A549 (cell line): ENCODE measurements at regions not wholly inside any gene's neighbourhood (a gene's known extent, or its start where the extent isn't known, plus 50 kb on each side); places are given as distances from the start of the nearest gene placed in this dataset.
"Not testable (repeated sequence)": the region's sequence is repeated elsewhere in the genome, so short reads cannot be mapped to it uniquely, and the experiment has no call there.

Experiments used
- CEBPB ChIP-seq, 2 experiments: fragments of >200 bp in 1 of 2; sonication (Bioruptor Twin) in 1 of 2; formaldehyde crosslinking in 1 of 2; IDR thresholded peaks; 2 replicates each; pipeline ENCODE4 v1.6.1; 2012 to 2016
- ESRRA ChIP-seq: fragments of 150-350 bp; IDR thresholded peaks from 2 replicates; pipeline ENCODE4 v1.6.1; 2014; ENCODE audit warnings: mild to moderate bottlenecking, low read length, borderline replicate concordance
- HOXA7 ChIP-seq: fragments of 250-450 bp; sonication (Bioruptor Pico); IDR thresholded peaks from 2 replicates; pipeline ENCODE4 v1.5.0; 2020; ENCODE audit warnings: mild to moderate bottlenecking, moderate library complexity
- JUN ChIP-seq, 2 experiments: fragments of >200 bp; sonication (Bioruptor Twin); formaldehyde crosslinking; IDR thresholded peaks; 2 replicates in 1 of 2; 3 replicates in 1 of 2; pipeline ENCODE4 v1.6.1; 2016 to 2017
- PHF8 ChIP-seq: fragments of 200-600 bp; sonication (generic); IDR thresholded peaks from 2 replicates; pipeline ENCODE4 v1.6.1; 2016; ENCODE audit warnings: low read depth, mild to moderate bottlenecking, antibody characterized with exemption, moderate library complexity, borderline replicate concordance
- POLR2A ChIP-seq: IDR thresholded peaks from 2 replicates; pipeline ENCODE4 v1.6.1; 2012; ENCODE audit warnings: mild to moderate bottlenecking, low read length
- POLR2AphosphoS2 ChIP-seq: conservative IDR thresholded peaks from 2 replicates; pipeline ENCODE4 v1.6.1; 2012; ENCODE audit warnings: low read length, improper control_type of control experiment, inconsistent platforms
- TF ChIP-seq, protein P1 (sequence below): fragments of 450-650 bp; IDR thresholded peaks from 2 replicates; pipeline ENCODE4 v1.6.1; 2014; ENCODE audit warnings: antibody characterized with exemption
- TF ChIP-seq, protein P2 (sequence below): fragments of >200 bp; sonication (Bioruptor Twin); formaldehyde crosslinking; IDR thresholded peaks from 3 replicates; pipeline ENCODE4 v1.5.1; 2016
- TF ChIP-seq, protein P3 (sequence below): fragments of 200-600 bp; sonication (generic); IDR thresholded peaks from 2 replicates; pipeline ENCODE4 v1.6.1; 2016; ENCODE audit warnings: antibody characterized with exemption, mild to moderate bottlenecking, moderate library complexity
- TF ChIP-seq, protein P4 (sequence below): IDR thresholded peaks from 2 replicates; pipeline ENCODE4 v1.6.1; 2012
- TF ChIP-seq, protein P5 (sequence below): fragments of >200 bp; sonication (Bioruptor Twin); formaldehyde crosslinking; IDR thresholded peaks from 3 replicates; pipeline ENCODE4 v1.6.1; 2016

DNA sequence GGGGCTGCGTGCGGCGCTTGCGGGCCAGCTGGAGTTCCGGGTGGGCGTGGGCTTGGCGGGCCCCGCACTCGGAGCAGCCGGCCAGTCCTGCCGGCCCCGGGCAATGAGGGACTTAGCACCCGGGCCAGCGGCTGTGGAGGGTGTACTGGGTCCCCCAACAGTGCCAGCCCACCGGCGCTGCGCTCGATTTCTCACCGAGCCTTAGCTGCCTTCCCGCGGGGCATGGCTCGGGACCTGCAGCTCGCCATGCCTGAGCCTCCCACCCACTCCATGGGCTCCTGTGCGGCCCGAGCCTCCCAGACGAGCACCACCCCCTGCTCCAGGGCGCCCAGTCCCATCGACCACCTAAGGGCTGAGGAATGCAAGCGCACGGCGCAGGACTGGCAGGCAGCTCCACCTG is 83.8 kb downstream of the VIP start:
- TF ChIP-seq POLR2A; PHF8; ESRRA; JUN (IDR thresholded peaks at IDR 0.05); POLR2AphosphoS2; CEBPB (IDR thresholded peaks at IDR 0.05); HOXA7 (CRISPR knock-in tag): not testable (repeated sequence)
- TF ChIP-seq, protein P1, sequence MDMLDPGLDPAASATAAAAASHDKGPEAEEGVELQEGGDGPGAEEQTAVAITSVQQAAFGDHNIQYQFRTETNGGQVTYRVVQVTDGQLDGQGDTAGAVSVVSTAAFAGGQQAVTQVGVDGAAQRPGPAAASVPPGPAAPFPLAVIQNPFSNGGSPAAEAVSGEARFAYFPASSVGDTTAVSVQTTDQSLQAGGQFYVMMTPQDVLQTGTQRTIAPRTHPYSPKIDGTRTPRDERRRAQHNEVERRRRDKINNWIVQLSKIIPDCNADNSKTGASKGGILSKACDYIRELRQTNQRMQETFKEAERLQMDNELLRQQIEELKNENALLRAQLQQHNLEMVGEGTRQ = not testable (repeated sequence)
- TF ChIP-seq, protein P2, sequence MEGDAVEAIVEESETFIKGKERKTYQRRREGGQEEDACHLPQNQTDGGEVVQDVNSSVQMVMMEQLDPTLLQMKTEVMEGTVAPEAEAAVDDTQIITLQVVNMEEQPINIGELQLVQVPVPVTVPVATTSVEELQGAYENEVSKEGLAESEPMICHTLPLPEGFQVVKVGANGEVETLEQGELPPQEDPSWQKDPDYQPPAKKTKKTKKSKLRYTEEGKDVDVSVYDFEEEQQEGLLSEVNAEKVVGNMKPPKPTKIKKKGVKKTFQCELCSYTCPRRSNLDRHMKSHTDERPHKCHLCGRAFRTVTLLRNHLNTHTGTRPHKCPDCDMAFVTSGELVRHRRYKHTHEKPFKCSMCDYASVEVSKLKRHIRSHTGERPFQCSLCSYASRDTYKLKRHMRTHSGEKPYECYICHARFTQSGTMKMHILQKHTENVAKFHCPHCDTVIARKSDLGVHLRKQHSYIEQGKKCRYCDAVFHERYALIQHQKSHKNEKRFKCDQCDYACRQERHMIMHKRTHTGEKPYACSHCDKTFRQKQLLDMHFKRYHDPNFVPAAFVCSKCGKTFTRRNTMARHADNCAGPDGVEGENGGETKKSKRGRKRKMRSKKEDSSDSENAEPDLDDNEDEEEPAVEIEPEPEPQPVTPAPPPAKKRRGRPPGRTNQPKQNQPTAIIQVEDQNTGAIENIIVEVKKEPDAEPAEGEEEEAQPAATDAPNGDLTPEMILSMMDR = not testable (repeated sequence)
- TF ChIP-seq, protein P3, sequence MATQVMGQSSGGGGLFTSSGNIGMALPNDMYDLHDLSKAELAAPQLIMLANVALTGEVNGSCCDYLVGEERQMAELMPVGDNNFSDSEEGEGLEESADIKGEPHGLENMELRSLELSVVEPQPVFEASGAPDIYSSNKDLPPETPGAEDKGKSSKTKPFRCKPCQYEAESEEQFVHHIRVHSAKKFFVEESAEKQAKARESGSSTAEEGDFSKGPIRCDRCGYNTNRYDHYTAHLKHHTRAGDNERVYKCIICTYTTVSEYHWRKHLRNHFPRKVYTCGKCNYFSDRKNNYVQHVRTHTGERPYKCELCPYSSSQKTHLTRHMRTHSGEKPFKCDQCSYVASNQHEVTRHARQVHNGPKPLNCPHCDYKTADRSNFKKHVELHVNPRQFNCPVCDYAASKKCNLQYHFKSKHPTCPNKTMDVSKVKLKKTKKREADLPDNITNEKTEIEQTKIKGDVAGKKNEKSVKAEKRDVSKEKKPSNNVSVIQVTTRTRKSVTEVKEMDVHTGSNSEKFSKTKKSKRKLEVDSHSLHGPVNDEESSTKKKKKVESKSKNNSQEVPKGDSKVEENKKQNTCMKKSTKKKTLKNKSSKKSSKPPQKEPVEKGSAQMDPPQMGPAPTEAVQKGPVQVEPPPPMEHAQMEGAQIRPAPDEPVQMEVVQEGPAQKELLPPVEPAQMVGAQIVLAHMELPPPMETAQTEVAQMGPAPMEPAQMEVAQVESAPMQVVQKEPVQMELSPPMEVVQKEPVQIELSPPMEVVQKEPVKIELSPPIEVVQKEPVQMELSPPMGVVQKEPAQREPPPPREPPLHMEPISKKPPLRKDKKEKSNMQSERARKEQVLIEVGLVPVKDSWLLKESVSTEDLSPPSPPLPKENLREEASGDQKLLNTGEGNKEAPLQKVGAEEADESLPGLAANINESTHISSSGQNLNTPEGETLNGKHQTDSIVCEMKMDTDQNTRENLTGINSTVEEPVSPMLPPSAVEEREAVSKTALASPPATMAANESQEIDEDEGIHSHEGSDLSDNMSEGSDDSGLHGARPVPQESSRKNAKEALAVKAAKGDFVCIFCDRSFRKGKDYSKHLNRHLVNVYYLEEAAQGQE = not testable (repeated sequence)
- TF ChIP-seq, protein P4, sequence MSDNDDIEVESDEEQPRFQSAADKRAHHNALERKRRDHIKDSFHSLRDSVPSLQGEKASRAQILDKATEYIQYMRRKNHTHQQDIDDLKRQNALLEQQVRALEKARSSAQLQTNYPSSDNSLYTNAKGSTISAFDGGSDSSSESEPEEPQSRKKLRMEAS = not testable (repeated sequence)
- TF ChIP-seq, protein P5, sequence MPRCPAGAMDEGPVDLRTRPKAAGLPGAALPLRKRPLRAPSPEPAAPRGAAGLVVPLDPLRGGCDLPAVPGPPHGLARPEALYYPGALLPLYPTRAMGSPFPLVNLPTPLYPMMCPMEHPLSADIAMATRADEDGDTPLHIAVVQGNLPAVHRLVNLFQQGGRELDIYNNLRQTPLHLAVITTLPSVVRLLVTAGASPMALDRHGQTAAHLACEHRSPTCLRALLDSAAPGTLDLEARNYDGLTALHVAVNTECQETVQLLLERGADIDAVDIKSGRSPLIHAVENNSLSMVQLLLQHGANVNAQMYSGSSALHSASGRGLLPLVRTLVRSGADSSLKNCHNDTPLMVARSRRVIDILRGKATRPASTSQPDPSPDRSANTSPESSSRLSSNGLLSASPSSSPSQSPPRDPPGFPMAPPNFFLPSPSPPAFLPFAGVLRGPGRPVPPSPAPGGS = not testable (repeated sequence)
